ENCODE measurements at regions not wholly inside any gene's neighbourhood (a gene's known extent, or its start where the extent isn't known, plus 50 kb on each side); places are given as distances from the start of the nearest gene placed in this dataset.

DNA sequence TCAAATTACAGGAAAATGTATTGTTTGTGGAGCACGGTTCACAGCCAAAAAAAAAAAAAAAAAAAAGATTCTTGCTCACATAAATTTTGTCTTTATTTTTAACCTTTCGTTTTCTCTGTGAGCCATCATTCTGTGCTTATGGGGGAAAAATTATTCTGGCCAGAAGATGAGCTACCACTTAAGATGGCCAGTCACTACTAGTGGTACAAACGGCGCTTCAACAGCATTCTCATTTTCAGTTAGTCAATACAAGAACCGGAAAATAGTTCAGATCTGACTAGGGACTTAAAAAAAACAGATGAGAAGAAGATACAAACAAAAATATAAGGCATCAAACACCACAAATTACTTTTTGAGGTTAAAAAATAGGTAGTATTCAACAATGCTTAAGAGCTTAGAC, 158.6 kb upstream of the CNTN5 start:
- DNase-seq (ENCODE audit: low spot score): no peak

DNA sequence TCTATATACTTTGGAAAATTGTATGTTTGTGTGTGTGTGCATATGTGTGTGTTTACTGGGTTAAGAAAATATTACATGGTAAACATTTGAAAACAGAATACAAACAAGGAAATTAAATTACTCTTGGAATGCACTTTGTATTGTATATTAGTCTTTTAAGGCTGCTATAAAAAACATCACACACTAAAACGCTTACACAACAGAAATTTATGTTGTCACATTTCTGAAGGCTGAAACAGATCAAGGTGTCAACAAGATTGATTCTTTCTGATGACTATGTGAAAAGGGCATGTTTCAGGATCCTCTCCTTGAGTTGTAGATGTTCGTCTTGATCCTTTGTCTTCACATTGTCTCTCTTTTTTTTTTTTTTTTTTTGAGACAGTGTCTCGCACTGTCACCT, 149.1 kb upstream of the CNTN5 start:
- DNase-seq (ENCODE audit: low spot score): no peak

DNA sequence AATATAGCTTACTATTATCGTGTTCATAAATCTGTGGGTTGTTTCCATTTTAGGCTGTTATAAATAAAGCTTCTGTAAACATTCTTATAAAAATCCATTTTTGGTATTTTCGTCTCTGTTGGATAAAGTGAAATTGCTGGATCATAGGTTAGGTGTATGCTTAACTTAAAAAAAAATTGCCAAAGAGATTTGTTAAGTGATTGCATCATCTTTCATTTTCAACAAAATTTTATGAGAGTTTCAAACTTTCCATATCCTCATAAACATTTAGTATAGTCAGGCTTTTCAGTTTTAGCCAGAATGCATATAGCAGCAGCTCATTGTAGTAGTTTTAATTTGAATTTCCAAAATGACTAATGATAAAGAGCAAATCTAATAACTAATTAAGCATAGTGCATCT, 146.7 kb upstream of the CNTN5 start:
- no peak for DNase-seq (ENCODE audit: low spot score)

DNA sequence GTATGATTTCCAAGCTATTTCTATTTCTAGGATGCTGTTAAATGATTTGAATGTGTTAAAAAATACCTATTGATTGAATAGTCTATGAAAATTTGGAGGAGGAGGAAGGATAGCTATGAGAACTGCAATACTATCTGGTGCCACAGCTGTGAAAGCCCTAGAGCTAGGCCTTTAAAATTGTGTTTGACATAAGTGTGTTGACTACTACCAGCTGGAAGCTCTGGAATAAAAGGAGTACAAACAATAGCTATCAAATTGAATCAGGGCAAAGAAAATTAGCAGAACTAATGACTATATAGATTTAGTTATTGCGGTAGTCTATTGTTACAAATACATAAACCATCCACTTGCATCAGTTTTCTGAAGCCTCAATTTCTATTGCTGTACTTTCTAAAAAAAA, 124.8 kb upstream of the CNTN5 start:
- DNase-seq (ENCODE audit: low spot score): no peak

DNA sequence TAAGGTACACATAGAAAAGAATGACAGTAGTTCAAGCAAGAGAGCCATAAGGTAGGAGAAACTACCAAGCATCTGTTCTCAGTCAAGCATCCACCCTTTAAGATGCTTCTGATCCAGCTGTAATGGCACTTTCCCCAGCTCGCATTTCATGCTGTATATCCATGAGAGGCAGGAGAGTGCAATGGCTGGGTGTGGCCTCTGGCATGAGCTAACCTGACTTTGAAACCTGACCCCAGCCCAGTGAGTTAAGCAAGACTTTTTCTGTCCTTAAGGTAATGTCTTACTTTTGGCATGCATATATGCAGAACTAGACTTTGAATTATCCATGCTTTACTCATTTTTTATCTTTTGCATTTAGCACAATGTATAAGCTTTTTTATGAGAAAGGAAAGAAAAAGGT, 79.8 kb upstream of the CNTN5 start:
- no peak for DNase-seq (ENCODE audit: low spot score)

DNA sequence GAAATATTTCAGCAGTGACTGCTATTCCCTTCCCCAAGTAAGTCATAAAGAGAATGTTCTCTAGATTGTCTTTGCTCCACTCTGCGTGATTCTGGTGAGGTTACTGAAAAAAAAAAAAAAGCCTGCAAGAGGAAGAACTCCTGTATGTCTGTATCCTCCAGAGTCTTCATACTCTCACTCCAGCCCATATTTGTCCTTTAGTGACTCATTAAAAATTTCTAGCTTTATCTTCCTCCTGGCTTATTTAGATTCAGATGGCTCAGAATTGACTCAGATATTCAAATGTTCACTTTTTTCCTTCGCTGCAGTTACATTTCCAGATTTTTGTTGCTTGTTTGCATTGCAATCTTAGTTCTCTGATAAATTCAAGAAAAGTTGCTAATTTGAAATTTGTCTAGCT, 76.3 kb upstream of the CNTN5 start:
- no peak for DNase-seq (ENCODE audit: low spot score)

DNA sequence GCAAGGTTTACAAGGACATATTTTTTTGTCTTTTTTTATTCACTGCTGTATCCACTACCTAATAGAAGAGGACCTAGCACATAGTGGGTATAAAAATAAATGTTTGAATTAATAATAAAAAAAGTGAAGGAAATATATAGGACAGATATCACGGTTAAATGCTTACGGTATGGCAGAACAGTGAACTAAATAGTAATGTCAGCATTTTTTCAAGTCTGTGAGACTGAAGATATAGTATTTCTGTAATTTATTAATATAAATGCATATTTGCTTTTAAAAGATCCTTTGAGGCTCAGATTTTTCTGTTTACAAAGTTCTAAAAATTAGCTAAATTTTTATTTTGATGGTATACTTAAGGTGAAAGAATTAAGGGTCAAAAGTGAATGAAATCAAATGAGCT, 68.6 kb upstream of the CNTN5 start:
- DNase-seq (ENCODE audit: low spot score): no peak

DNA sequence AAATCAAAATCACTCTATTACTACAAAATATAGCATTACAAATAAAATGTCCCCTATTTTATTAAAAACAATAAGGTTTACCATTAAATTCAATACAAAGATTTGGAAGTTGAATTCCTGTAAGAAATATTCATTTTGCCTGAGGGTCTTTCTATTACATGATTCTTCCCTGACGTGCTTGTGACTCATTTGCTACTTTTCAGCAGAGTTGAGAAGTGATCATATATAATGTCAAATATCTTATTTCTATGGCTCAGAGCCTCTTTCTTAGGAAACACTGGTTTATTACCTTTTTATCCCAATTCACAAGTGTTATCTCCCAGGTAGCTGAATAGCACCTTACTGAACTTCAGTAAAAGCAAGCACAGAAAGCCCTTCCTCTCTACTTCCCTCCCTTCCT, 65.2 kb upstream of the CNTN5 start:
- no peak for DNase-seq (ENCODE audit: low spot score)

DNA sequence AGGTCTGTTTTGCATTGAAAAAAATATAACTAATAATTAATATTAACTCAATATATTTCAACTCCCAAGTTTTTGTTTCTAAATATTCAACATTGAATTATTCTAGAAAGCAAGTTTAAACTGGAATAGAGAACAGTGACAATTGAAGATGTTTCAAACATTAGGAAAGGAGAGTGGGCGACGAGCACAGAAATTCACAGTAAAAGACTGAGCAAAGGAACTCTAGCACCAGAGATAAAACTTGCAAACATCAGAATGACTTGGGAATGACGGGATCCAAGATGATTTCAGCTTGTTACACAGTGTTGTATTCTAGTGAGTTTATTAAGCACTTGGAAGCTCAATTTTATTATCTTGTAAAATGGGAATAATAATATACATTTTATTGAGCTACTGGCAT, 56.6 kb upstream of the CNTN5 start:
- no peak for DNase-seq (ENCODE audit: low spot score)

DNA sequence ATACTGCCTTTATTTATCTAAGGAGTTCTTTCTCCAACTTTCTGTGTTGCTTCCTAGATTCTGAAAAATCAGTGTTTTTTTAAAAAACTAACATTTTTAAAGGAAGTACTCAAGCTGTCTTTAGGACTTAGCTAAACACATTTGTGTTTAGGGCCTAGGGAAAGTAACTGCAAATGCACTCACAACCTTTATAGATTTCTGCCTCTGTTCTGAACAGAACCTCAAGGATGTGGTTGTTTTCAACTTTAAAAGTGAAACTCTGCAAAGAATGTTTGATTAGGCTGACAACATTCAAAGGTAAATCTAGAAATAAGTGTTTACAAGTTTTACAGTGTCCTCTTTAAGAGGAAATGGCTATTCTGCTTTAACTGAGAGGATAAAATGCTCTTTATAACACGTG, 55.4 kb upstream of the CNTN5 start:
- DNase-seq (ENCODE audit: low spot score): no peak

DNA sequence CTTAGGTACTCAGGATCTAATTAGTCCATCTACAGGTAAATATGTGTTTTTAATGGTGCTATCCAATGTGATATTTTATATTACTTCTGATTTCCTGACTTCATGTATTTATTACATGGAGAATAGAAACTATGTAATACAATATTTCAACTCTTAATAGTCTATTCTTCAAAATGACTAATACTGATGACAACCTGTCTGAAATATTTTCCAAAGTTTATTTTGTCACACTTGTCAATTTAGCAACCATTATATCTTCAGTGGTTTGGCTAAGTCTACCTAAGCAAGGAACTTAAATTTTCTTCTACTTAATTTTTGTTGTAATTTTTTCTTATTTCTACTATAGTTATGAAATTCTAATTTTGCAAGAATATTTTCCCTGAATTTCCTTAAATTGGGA, 55.0 kb upstream of the CNTN5 start:
- DNase-seq (ENCODE audit: low spot score): no peak

DNA sequence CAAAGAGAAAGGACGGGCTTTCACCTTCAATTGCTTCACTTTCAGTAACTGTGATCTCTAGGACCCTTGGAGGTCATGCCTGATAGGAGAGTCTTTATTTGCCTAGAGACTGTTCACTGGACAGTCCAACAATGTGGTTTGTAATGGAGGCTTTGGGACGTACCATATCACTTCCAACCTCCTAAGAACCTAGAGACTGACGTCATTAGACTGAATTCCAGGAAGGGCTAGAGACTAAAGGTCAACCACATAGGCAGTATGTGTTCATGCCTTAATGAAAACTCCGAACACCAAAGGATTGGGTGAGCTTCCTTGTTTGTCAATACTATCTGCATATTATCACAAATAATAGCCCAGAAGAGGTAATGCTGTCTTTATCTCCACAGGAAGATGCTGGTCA, 53.7 kb upstream of the CNTN5 start:
- no peak for DNase-seq (ENCODE audit: low spot score)

Measured in CD4-positive, alpha-beta T cell treated with Interleukin-2 at 100 ng/mL for 4 hours (primary cell).